Stimulated activated CD8-positive, alpha-beta memory T cell treated with anti-CD3 and anti-CD28 coated beads, Interleukin-4, amount 100 ng/mL, for 48 hours (primary cell): ENCODE measurements at regions not wholly inside any gene's neighbourhood (a gene's known extent, or its start where the extent isn't known, plus 50 kb on each side); places are given as distances from the start of the nearest gene placed in this dataset.

ENCODE experiments used
- DNase-seq: peaks from one replicate; pipeline ENCODE4 v3.0.0-alpha.2; 2020

GRCh38 chr4:130210864-130211263 is 1114.9 kb downstream of the C4orf33 start:
- DNase-seq: no peak

- DNase-seq: no peak
Measured at GRCh38 chr4:130214268-130214667, 1118.3 kb downstream of the C4orf33 start.

GRCh38 chr4:130233377-130234047 is 1137.6 kb downstream of the C4orf33 start:
- no peak for DNase-seq

- no peak for DNase-seq
Measured at GRCh38 chr4:130238121-130238520, 1142.2 kb downstream of the C4orf33 start.

- DNase-seq: no peak
Measured at GRCh38 chr4:130249002-130249401, 1153.0 kb downstream of the C4orf33 start.

GRCh38 chr4:130257271-130257670 is 1161.3 kb downstream of the C4orf33 start:
- DNase-seq: no peak

GRCh38 chr4:130266814-130267213 is 1170.9 kb downstream of the C4orf33 start:
- no peak for DNase-seq

GRCh38 chr4:130288576-130288975 is 1192.6 kb downstream of the C4orf33 start:
- no peak for DNase-seq

- no peak for DNase-seq
Measured at GRCh38 chr4:130293692-130294091, 1197.7 kb downstream of the C4orf33 start.

- DNase-seq: no peak
Measured at GRCh38 chr4:130296448-130296847, 1200.5 kb downstream of the C4orf33 start.

GRCh38 chr4:130306566-130306965 is 1210.6 kb downstream of the C4orf33 start:
- DNase-seq: no peak

- DNase-seq: no peak
Measured at GRCh38 chr4:130309221-130309620, 1213.3 kb downstream of the C4orf33 start.

- no peak for DNase-seq
Measured at GRCh38 chr4:130322439-130322838, 1226.5 kb downstream of the C4orf33 start.

- DNase-seq: no peak
Measured at GRCh38 chr4:130329036-130329435, 1233.1 kb downstream of the C4orf33 start.

GRCh38 chr4:130333241-130333759 is 1237.3 kb downstream of the C4orf33 start:
- DNase-seq: no peak

- no peak for DNase-seq
Measured at GRCh38 chr4:130335417-130336194, 1239.7 kb downstream of the C4orf33 start.

- DNase-seq: no peak
Measured at GRCh38 chr4:130336585-130337217, 1240.7 kb downstream of the C4orf33 start.

GRCh38 chr4:130338851-130339250 is 1242.9 kb downstream of the C4orf33 start:
- no peak for DNase-seq

- no peak for DNase-seq
Measured at GRCh38 chr4:130349745-130350144, 1253.8 kb downstream of the C4orf33 start.

- no peak for DNase-seq
Measured at GRCh38 chr4:130356873-130357272, 1260.9 kb downstream of the C4orf33 start.

GRCh38 chr4:130359542-130359941 is 1263.6 kb downstream of the C4orf33 start:
- DNase-seq: no peak

- no peak for DNase-seq
Measured at GRCh38 chr4:130361616-130362015, 1265.7 kb downstream of the C4orf33 start.

- no peak for DNase-seq
Measured at GRCh38 chr4:130368668-130369067, 1272.7 kb downstream of the C4orf33 start.

- no peak for DNase-seq
Measured at GRCh38 chr4:130393231-130393630, 1297.3 kb downstream of the C4orf33 start.
